Endodermal cell (in vitro differentiated cells): ENCODE measurements at regions not wholly inside any gene's neighbourhood (a gene's known extent, or its start where the extent isn't known, plus 50 kb on each side); places are given as distances from the start of the nearest gene placed in this dataset.
A peak's percentile ranks its signal among the peaks of the same experiment; 100 is the strongest.
"Not testable (repeated sequence)": the region's sequence is repeated elsewhere in the genome, so short reads cannot be mapped to it uniquely, and the experiment has no call there.

Experiments
- DNase-seq: peaks from one replicate; pipeline ENCODE4 v3.0.0-alpha.2; 2017
- H3K27ac ChIP-seq: 2 replicates; pipeline ENCODE4 v1.5.1; 2013; ENCODE audit warnings: mild to moderate bottlenecking, low read depth, low read length, moderate library complexity
- H3K27me3 ChIP-seq: 2 replicates; pipeline ENCODE4 v1.6.1; 2013; ENCODE audit warnings: mild to moderate bottlenecking, low read length, moderate library complexity; ENCODE audit not compliant: insufficient read depth, control insufficient read depth, poor library complexity, severe bottlenecking
- H3K36me3 ChIP-seq: 2 replicates; pipeline ENCODE4 v1.7.0; 2013; ENCODE audit warnings: mild to moderate bottlenecking, low read length, moderate library complexity; ENCODE audit not compliant: control insufficient read depth, insufficient read depth
- H3K4me1 ChIP-seq: one replicate; pipeline ENCODE4 v1.7.0; 2013; ENCODE audit warnings: low read length; ENCODE audit not compliant: control insufficient read depth, insufficient read depth
- H3K4me3 ChIP-seq: 2 replicates; pipeline ENCODE4 v1.5.1; 2013; ENCODE audit warnings: mild to moderate bottlenecking, low read length, moderate library complexity
- H3K9ac ChIP-seq: 2 replicates; pipeline ENCODE4 v1.6.1; 2013; ENCODE audit warnings: mild to moderate bottlenecking, low read length, moderate library complexity; ENCODE audit not compliant: poor library complexity, severe bottlenecking; ENCODE audit errors: extremely low read depth
- H3K9me3 ChIP-seq: 2 replicates; pipeline ENCODE4 v1.6.1; 2013; ENCODE audit warnings: mild to moderate bottlenecking, low read length, moderate library complexity; ENCODE audit not compliant: control insufficient read depth
- H3K27ac Mint-ChIP-seq: 2 replicates; pipeline ENCODE4 v1.8.0; 2020; ENCODE audit warnings: mixed read lengths
- H3K27me3 Mint-ChIP-seq: 2 replicates; pipeline ENCODE4 v1.8.0; 2021; ENCODE audit warnings: mild to moderate bottlenecking, mixed read lengths; ENCODE audit not compliant: insufficient read depth
- H3K36me3 Mint-ChIP-seq: 2 replicates; pipeline ENCODE4 v1.8.0; 2020; ENCODE audit warnings: low read depth, mixed read lengths
- H3K4me1 Mint-ChIP-seq: 2 replicates; pipeline ENCODE4 v1.8.0; 2020; ENCODE audit warnings: mixed read lengths
- H3K4me3 Mint-ChIP-seq: 2 replicates; pipeline ENCODE4 v1.8.0; 2020; ENCODE audit warnings: mild to moderate bottlenecking, moderate library complexity, mixed read lengths
- H3K9me3 Mint-ChIP-seq: 2 replicates; pipeline ENCODE4 v1.8.0; 2020; ENCODE audit warnings: mild to moderate bottlenecking, mixed read lengths
- WGBS, 2 experiments: methylation state at CpG; one replicate each; pipeline versions ENCODE4 v1.1.5 to v1.1.7; 2013; ENCODE audit warnings: missing lambda C conversion rate in 2 of 2, mixed read lengths in 1 of 2; ENCODE audit not compliant: insufficient coverage in 1 of 2, insufficient read length in 1 of 2; 5-methylcytosine and 5-hydroxymethylcytosine counted together
- TF ChIP-seq, protein P1 (sequence below): fragments of 200-600 bp; sonication (generic); conservative IDR thresholded peaks from 2 replicates; pipeline ENCODE4 v1.5.0; 2021; ENCODE audit warnings: antibody characterized with exemption, mild to moderate bottlenecking

DNA sequence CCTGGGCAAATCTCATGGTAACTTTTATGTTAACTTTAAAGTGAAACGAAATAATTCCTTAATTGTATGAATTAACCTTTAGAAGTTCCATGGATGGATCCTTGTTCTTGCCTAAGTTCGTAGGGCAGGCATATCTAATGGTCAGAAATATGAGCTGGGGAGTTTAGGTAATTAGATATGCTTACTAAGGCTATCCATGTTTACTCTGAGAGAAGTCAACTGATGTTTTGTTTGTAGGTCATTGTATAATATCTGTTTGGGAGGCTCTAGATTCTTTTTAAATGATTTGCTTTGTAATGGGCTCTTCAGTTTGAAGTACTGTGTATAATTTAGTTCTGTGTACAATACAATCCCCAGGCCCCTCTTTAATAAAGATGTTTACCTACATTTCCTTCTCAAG is 117.0 kb downstream of the DCK start:
- Histone ChIP-seq H3K27me3 (no peaks in the 10 kb centered on the region), H3K9ac (no peak overlapping the region), H3K27ac (no peak overlapping the region), H3K36me3 (no peaks in the 10 kb centered on the region), H3K9me3 (no peaks in the 10 kb centered on the region), H3K4me1 (no peaks in the 10 kb centered on the region), H3K4me3 (no peak overlapping the region)
- Mint-ChIP-seq H3K36me3 (no peaks in the 10 kb centered on the region), H3K4me1 (no peaks in the 10 kb centered on the region), H3K27ac (no peak overlapping the region), H3K9me3 (peaks cover 5% of the 10 kb centered on the region), H3K4me3 (no peak overlapping the region), H3K27me3 (no peaks in the 10 kb centered on the region)
- 90 to 92% methylated on average over 2 of the region's 2 CpGs for WGBS, 2 experiments
- DNase-seq: no peak
- TF ChIP-seq, protein P1, sequence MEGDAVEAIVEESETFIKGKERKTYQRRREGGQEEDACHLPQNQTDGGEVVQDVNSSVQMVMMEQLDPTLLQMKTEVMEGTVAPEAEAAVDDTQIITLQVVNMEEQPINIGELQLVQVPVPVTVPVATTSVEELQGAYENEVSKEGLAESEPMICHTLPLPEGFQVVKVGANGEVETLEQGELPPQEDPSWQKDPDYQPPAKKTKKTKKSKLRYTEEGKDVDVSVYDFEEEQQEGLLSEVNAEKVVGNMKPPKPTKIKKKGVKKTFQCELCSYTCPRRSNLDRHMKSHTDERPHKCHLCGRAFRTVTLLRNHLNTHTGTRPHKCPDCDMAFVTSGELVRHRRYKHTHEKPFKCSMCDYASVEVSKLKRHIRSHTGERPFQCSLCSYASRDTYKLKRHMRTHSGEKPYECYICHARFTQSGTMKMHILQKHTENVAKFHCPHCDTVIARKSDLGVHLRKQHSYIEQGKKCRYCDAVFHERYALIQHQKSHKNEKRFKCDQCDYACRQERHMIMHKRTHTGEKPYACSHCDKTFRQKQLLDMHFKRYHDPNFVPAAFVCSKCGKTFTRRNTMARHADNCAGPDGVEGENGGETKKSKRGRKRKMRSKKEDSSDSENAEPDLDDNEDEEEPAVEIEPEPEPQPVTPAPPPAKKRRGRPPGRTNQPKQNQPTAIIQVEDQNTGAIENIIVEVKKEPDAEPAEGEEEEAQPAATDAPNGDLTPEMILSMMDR: no peak

DNA sequence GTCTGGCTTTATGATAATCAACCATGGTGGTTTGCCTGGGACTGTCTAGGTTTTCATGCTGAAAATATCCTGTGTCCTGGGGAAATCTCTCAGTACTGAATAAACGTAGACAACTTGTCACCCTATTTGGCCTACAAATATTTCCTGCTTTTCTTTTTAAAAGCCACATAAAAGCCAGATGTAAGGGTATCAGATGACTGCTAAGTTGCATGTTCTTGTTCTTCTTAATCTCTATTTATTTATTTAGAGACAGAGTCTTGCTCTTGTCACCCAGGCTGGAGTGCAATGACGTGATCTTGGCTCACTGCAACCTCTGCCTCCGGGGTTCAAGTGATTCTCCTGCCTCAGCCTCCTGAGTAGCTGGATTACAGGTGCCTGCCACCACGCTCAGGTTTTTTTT is 117.7 kb downstream of the DCK start:
- not testable (repeated sequence) for H3K27ac ChIP-seq, DNase-seq, H3K9me3 Mint-ChIP-seq, H3K27me3 ChIP-seq, H3K9me3 ChIP-seq, H3K4me1 ChIP-seq, H3K27me3 Mint-ChIP-seq, H3K9ac ChIP-seq, H3K4me3 Mint-ChIP-seq, H3K4me1 Mint-ChIP-seq, H3K36me3 ChIP-seq, H3K4me3 ChIP-seq, H3K27ac Mint-ChIP-seq, H3K36me3 Mint-ChIP-seq
- WGBS, 2 experiments: 87 to 88% methylated on average over 2 to 4 of the region's 4 CpGs

DNA sequence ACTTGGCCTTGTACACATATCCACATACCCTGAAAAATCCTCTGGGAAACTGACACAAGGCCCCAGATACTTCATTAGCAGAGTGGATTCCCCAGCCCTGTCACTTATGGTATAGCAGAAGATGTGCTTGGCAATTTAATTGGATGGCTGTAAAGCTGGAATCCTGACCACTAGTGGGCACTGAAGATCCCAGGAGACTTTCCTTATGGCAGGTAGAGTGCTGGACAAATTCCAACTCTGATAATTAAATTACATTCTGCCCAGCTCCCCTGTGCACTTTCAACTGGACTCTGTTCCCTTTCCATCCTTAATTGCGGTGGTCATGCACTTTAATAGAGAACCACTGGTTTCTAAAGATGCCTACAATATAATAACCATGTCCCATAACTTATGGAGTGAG is 119.8 kb downstream of the DCK start:
- no peak overlapping the region for H3K27ac Mint-ChIP-seq
- TF ChIP-seq, protein P1: peak; percentile 75
- H3K4me3 ChIP-seq: no peak overlapping the region
- no peak overlapping the region for H3K9ac ChIP-seq
- H3K27ac ChIP-seq: no peak overlapping the region
- no peaks in the 10 kb centered on the region for H3K4me1 Mint-ChIP-seq
- H3K9me3 Mint-ChIP-seq: peaks cover 8% of the 10 kb centered on the region
- WGBS, 2 experiments: 93% methylated on average over 1 of the region's 1 CpG; no CpG with 5 or more reads in 1 of the 2 experiments
- H3K36me3 Mint-ChIP-seq: no peaks in the 10 kb centered on the region
- H3K27me3 ChIP-seq: no peaks in the 10 kb centered on the region
- H3K4me1 ChIP-seq: no peaks in the 10 kb centered on the region
- no peaks in the 10 kb centered on the region for H3K9me3 ChIP-seq
- DNase-seq: peak; percentile 55
- H3K4me3 Mint-ChIP-seq: no peak overlapping the region
- no peaks in the 10 kb centered on the region for H3K27me3 Mint-ChIP-seq
- H3K36me3 ChIP-seq: no peaks in the 10 kb centered on the region

DNA sequence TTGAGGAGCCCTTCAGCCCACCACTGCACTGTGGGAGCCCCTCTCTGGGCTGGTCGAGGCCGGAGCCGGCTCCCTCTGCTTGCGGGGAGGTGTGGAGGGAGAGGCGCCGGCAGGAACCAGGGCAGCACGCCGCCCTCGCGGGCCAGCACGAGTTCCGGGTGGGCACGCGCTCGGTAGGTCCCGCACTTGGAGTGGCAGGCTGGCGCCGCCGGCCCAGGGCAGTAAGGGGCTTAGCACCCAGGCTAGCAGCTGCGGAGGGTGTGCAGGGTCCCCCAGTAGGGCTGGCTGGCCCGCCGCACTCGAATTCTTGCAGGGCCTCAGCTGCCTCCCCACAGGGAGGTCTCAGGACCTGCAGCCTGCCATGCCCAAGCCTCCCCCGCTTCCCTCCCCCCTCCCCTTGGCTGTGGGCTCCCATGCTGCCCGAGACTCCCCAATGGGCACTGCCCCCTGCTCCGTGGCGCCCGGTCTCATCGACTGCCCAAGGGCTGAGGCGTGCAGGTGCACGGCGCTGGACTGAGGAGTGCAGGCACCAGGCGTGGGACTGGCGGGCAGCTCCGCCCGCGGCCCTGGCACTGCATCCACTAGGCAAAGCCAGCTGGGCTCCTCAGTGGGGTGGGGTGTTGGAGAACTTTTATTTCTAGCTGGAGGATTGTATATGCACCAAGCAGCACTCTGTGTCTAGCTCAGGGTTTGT is 127.5 kb downstream of the DCK start:
- Mint-ChIP-seq H3K36me3 (no peaks in the 10 kb centered on the region), H3K27me3 (no peaks in the 10 kb centered on the region), H3K27ac (no peak overlapping the region), H3K4me3 (no peak overlapping the region), H3K9me3 (peaks cover 22% of the 10 kb centered on the region), H3K4me1 (no peaks in the 10 kb centered on the region)
- H3K9ac ChIP-seq: no peak overlapping the region
- H3K4me1 ChIP-seq: no peaks in the 10 kb centered on the region
- no peaks in the 10 kb centered on the region for H3K27me3 ChIP-seq
- no peak overlapping the region for H3K27ac ChIP-seq
- H3K36me3 ChIP-seq: no peaks in the 10 kb centered on the region
- H3K4me3 ChIP-seq: no peak overlapping the region
- TF ChIP-seq, protein P1: no peak
- WGBS, 2 experiments: 92 to 97% methylated on average over 18 to 37 of the region's 37 CpGs
- H3K9me3 ChIP-seq: no peaks in the 10 kb centered on the region
- DNase-seq: no peak
